CD4-positive, alpha-beta T cell treated with Interleukin-6 at 100 ng/mL for 8 hours (primary cell): ENCODE measurements at regions not wholly inside any gene's neighbourhood (a gene's known extent, or its start where the extent isn't known, plus 50 kb on each side); places are given as distances from the start of the nearest gene placed in this dataset.

Experiments used
- DNase-seq: peaks from one replicate; pipeline ENCODE4 v3.0.0-alpha.2; 2020; ENCODE audit warnings: mixed read lengths, low spot score

GRCh38 chrX:15191830-15192229 lies 78.1 kb downstream of the ASB9 start:
- no peak for DNase-seq

GRCh38 chrX:15188039-15188438 lies 81.8 kb downstream of the ASB9 start:
- DNase-seq, result no peak

GRCh38 chrX:15177316-15177715 lies 92.6 kb downstream of the ASB9 start:
- DNase-seq, result no peak

- DNase-seq, result no peak
Observed at GRCh38 chrX:15173411-15173810, 96.5 kb downstream of the ASB9 start.

GRCh38 chrX:15170927-15171326 lies 99.0 kb downstream of the ASB9 start:
- DNase-seq, result no peak

GRCh38 chrX:15167826-15168225 lies 102.1 kb downstream of the ASB9 start:
- no peak for DNase-seq

GRCh38 chrX:15165832-15166231 lies 104.1 kb downstream of the ASB9 start:
- no peak for DNase-seq

- no peak for DNase-seq
Observed at GRCh38 chrX:15163131-15163530, 106.8 kb downstream of the ASB9 start.

GRCh38 chrX:15160558-15161095 lies 109.3 kb downstream of the ASB9 start:
- DNase-seq, result no peak

GRCh38 chrX:15158736-15159406 lies 111.0 kb downstream of the ASB9 start:
- peak; percentile 32 for DNase-seq

- DNase-seq, result no peak
Observed at GRCh38 chrX:15158350-15158735, 111.5 kb downstream of the ASB9 start.

GRCh38 chrX:15157624-15158023 lies 112.3 kb downstream of the ASB9 start:
- DNase-seq, result no peak

- DNase-seq, result peak; percentile 52
Observed at GRCh38 chrX:15151267-15152186, 118.4 kb downstream of the ASB9 start.

GRCh38 chrX:15150586-15150985 lies 119.3 kb downstream of the ASB9 start:
- no peak for DNase-seq

GRCh38 chrX:15146515-15146914 lies 123.4 kb downstream of the ASB9 start:
- no peak for DNase-seq

- DNase-seq, result no peak
Observed at GRCh38 chrX:15143825-15144121, 126.1 kb downstream of the ASB9 start.

- peak; percentile 44 for DNase-seq
Observed at GRCh38 chrX:15143050-15143824, 126.6 kb downstream of the ASB9 start.

- no peak for DNase-seq
Observed at GRCh38 chrX:15142084-15142715, 127.7 kb downstream of the ASB9 start.

GRCh38 chrX:15136795-15137194 lies 133.1 kb downstream of the ASB9 start:
- no peak for DNase-seq

GRCh38 chrX:15129412-15129811 lies 140.5 kb downstream of the ASB9 start:
- DNase-seq, result no peak

GRCh38 chrX:15128861-15129260 lies 141.0 kb downstream of the ASB9 start:
- no peak for DNase-seq

- DNase-seq, result no peak
Observed at GRCh38 chrX:15127010-15127409, 142.9 kb downstream of the ASB9 start.
